Karpas-422 (cell line): ENCODE measurements at regions not wholly inside any gene's neighbourhood (a gene's known extent, or its start where the extent isn't known, plus 50 kb on each side); places are given as distances from the start of the nearest gene placed in this dataset.

Source experiments
- DNase-seq: peaks from one replicate; pipeline ENCODE4 v3.0.0-alpha.2; 2015
- H2AFZ ChIP-seq: fragments of 200-600 bp; sonication (generic); 2 replicates; pipeline ENCODE4 v1.6.1; 2014; ENCODE audit warnings: antibody characterized with exemption, low read length, mixed read lengths
- H3K27ac ChIP-seq: fragments of 200-600 bp; sonication (generic); 2 replicates; pipeline ENCODE4 v1.5.1; 2014; ENCODE audit warnings: mild to moderate bottlenecking, low read length, moderate library complexity
- H3K27me3 ChIP-seq: fragments of 200-600 bp; sonication (generic); 2 replicates; pipeline ENCODE4 v1.6.1; 2014; ENCODE audit warnings: low read length, mixed read lengths
- H3K36me3 ChIP-seq: fragments of 200-600 bp; sonication (generic); 2 replicates; pipeline ENCODE4 v1.6.1; 2014; ENCODE audit warnings: low read length, mixed read lengths; ENCODE audit not compliant: insufficient read depth
- H3K4me1 ChIP-seq: fragments of 200-600 bp; sonication (generic); 2 replicates; pipeline ENCODE4 v1.6.1; 2014; ENCODE audit warnings: mild to moderate bottlenecking, low read length, mixed read lengths
- H3K4me2 ChIP-seq: fragments of 200-600 bp; sonication (generic); 2 replicates; pipeline ENCODE4 v1.6.1; 2014; ENCODE audit warnings: low read length, low read depth, mild to moderate bottlenecking; ENCODE audit not compliant: poor library complexity, severe bottlenecking
- H3K4me3 ChIP-seq: fragments of 200-600 bp; sonication (generic); 2 replicates; pipeline ENCODE4 v1.5.1; 2014; ENCODE audit warnings: mild to moderate bottlenecking, antibody characterized with exemption, low read length, mixed read lengths
- H3K79me2 ChIP-seq: fragments of 200-600 bp; sonication (generic); 2 replicates; pipeline ENCODE4 v1.6.1; 2014; ENCODE audit warnings: mild to moderate bottlenecking, low read length, mixed read lengths
- H3K9ac ChIP-seq: fragments of 200-600 bp; sonication (generic); 2 replicates; pipeline ENCODE4 v1.6.0; 2014; ENCODE audit warnings: low read length
- H3K9me2 ChIP-seq: fragments of 200-600 bp; sonication (generic), shearing (Covaris generic); replicated peaks from 2 replicates; pipeline ENCODE4 v1.6.0; 2014; ENCODE audit warnings: mild to moderate bottlenecking, low read length, moderate library complexity; ENCODE audit not compliant: insufficient read depth
- H3K9me3 ChIP-seq: fragments of 300-700, 200-600 bp; sonication (generic); 2 replicates; pipeline ENCODE4 v1.6.1; 2014; ENCODE audit warnings: low read length, mixed read lengths
- H4K20me1 ChIP-seq: fragments of 200-600 bp; sonication (generic); 2 replicates; pipeline ENCODE4 v1.6.1; 2014; ENCODE audit warnings: mild to moderate bottlenecking, antibody characterized with exemption, low read length, low read depth; ENCODE audit not compliant: insufficient read depth

DNA sequence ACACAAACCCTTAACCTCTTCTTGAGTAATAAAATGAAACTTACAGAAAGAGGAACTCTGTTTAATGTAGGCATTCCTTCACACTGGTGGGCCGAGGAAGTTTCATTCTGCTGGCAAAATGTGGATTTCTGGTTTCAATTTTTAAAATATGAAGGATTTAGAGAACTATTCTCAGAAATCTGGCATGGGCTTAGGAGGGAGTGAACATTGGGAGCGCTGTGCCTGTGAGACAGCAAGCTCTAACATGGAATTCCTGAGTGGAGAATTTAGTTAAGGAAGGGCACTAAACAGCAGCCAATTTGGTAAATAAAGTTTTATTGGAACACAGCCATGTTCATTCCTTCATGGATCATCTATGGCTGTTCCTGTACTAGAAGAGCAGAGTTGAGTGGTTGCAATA is 751.8 kb upstream of the IGFBP3 start:
- H3K4me1 ChIP-seq = no peaks in the 10 kb centered on the region
- no peaks in the 10 kb centered on the region for H3K9me2 ChIP-seq
- no peaks in the 10 kb centered on the region for H3K27me3 ChIP-seq
- H3K4me3 ChIP-seq = no peak overlapping the region
- DNase-seq = no peak
- H3K36me3 ChIP-seq = no peaks in the 10 kb centered on the region
- H3K9me3 ChIP-seq = no peaks in the 10 kb centered on the region
- H3K27ac ChIP-seq = no peak overlapping the region
- H2AFZ ChIP-seq = no peak overlapping the region
- no peaks in the 10 kb centered on the region for H3K79me2 ChIP-seq
- no peaks in the 10 kb centered on the region for H4K20me1 ChIP-seq
- H3K9ac ChIP-seq = no peak overlapping the region
- H3K4me2 ChIP-seq = no peak overlapping the region

DNA sequence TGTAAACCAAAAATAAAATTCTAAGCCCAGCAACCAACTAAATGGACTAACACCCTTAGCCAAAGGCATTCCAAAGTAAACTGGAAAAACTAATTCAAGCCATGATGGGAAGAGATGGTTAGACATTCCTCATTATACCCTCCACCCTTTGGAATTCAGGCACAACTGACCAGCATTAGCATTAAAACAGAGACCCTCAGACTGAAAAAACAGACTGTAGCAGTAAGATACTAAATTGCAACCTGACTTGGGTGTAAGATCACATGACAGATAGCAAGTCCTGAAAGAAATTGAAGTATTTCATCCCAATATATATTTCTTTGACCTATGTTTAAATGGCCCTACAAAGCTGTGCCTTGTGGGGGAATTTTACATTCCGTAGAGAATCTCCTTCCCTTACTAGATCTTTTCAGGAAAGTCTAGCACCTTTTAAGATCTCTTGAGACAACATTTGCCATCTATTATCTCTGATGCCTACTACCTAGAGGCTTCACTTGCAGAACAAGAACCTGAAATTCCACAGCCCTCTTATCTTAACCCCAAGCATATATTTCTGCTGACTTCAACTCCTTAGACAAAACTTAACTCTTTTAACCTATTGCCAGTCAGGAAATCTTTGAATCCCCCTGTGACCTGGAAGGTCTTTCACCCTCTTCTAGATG is 750.2 kb upstream of the IGFBP3 start:
- H2AFZ ChIP-seq = no peak overlapping the region
- no peak for DNase-seq
- H3K27me3 ChIP-seq = no peaks in the 10 kb centered on the region

GRCh38 chr7:46669028-46669427 is 748.0 kb upstream of the IGFBP3 start:
- no peaks in the 10 kb centered on the region for H3K4me1 ChIP-seq
- H3K79me2 ChIP-seq = no peaks in the 10 kb centered on the region
- H3K9me2 ChIP-seq = no peaks in the 10 kb centered on the region
- H3K4me3 ChIP-seq = no peak overlapping the region
- H3K27ac ChIP-seq = no peak overlapping the region
- H4K20me1 ChIP-seq = no peaks in the 10 kb centered on the region
- DNase-seq = no peak
- H3K36me3 ChIP-seq = no peaks in the 10 kb centered on the region
- H3K9me3 ChIP-seq = no peaks in the 10 kb centered on the region
- H3K4me2 ChIP-seq = no peak overlapping the region
- H2AFZ ChIP-seq = no peak overlapping the region
- no peaks in the 10 kb centered on the region for H3K27me3 ChIP-seq
- no peak overlapping the region for H3K9ac ChIP-seq

More for the DNA sequence above, 750.2 kb upstream of the IGFBP3 start:
- Histone ChIP-seq H3K27ac (no peak overlapping the region), H3K9me3 (no peaks in the 10 kb centered on the region), H3K9me2 (no peaks in the 10 kb centered on the region), H3K4me3 (no peak overlapping the region), H3K36me3 (no peaks in the 10 kb centered on the region), H3K4me1 (no peaks in the 10 kb centered on the region), H3K4me2 (no peak overlapping the region), H3K9ac (no peak overlapping the region), H3K79me2 (no peaks in the 10 kb centered on the region), H4K20me1 (no peaks in the 10 kb centered on the region)

DNA sequence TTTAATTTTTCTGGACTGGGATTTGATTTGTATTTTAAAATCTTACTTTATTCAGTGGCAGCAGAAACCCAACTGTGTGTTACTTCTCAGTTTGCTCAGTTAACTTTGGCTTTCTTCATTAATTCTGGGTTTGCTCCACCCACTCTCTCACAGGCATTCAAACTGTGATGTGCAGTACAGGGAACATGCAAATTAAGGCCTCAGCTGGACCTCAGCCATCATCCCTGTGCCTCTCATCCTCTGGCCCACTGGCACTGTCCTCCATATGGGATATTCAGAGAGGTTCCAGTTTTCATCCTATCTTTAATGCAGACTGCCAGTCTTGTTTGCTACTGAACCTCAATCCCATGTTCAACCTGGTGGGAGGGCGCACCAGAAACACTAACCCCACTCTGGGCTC is 743.4 kb upstream of the IGFBP3 start:
- no peak for DNase-seq
- H3K27me3 ChIP-seq = no peaks in the 10 kb centered on the region
- no peaks in the 10 kb centered on the region for H3K36me3 ChIP-seq
- no peak overlapping the region for H3K27ac ChIP-seq
- H3K9ac ChIP-seq = no peak overlapping the region
- H2AFZ ChIP-seq = no peak overlapping the region
- no peaks in the 10 kb centered on the region for H4K20me1 ChIP-seq
- H3K4me2 ChIP-seq = no peak overlapping the region
- H3K79me2 ChIP-seq = no peaks in the 10 kb centered on the region
- H3K9me3 ChIP-seq = no peaks in the 10 kb centered on the region
- H3K4me1 ChIP-seq = no peaks in the 10 kb centered on the region
- no peak overlapping the region for H3K4me3 ChIP-seq
- no peaks in the 10 kb centered on the region for H3K9me2 ChIP-seq

GRCh38 chr7:46663025-46663424 is 742.0 kb upstream of the IGFBP3 start:
- Histone ChIP-seq H3K9ac (no peak overlapping the region), H3K27me3 (no peaks in the 10 kb centered on the region), H3K9me3 (no peaks in the 10 kb centered on the region), H3K27ac (no peak overlapping the region), H3K9me2 (no peaks in the 10 kb centered on the region), H3K36me3 (no peaks in the 10 kb centered on the region), H3K4me3 (no peak overlapping the region), H3K4me1 (no peaks in the 10 kb centered on the region), H2AFZ (no peak overlapping the region), H3K4me2 (no peak overlapping the region), H3K79me2 (no peaks in the 10 kb centered on the region), H4K20me1 (no peaks in the 10 kb centered on the region)
- no peak for DNase-seq

DNA sequence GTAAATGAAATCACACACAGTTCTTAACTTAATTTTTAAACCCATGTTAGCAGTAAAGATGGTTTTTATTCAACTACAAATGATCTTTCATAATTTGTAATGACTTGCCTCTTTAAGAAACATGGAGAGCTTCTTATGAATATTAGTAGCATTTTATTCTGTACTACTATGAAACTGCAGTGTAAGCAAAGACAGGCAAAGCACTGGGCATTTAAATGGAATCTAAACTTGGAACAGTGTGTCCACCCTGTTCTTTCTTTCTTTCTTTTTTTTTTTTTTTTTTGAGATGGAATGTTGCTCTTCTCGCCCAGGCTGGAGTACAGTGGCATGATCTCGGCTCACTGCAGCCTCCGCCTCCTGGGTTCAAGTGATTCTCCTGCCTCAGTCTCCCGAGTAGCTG is 740.4 kb upstream of the IGFBP3 start:
- no peaks in the 10 kb centered on the region for H3K4me1 ChIP-seq
- no peak for DNase-seq

GRCh38 chr7:46660402-46660980 is 739.4 kb upstream of the IGFBP3 start:
- Histone ChIP-seq H3K4me2 (no peak overlapping the region), H3K9me2 (no peaks in the 10 kb centered on the region), H3K4me1 (no peaks in the 10 kb centered on the region), H2AFZ (no peak overlapping the region), H4K20me1 (no peaks in the 10 kb centered on the region), H3K9me3 (no peaks in the 10 kb centered on the region), H3K9ac (no peak overlapping the region), H3K4me3 (no peak overlapping the region), H3K36me3 (no peaks in the 10 kb centered on the region), H3K27me3 (no peaks in the 10 kb centered on the region), H3K79me2 (no peaks in the 10 kb centered on the region), H3K27ac (no peak overlapping the region)
- no peak for DNase-seq

More for the DNA sequence above, 740.4 kb upstream of the IGFBP3 start:
- no peak overlapping the region for H3K4me2 ChIP-seq
- no peaks in the 10 kb centered on the region for H4K20me1 ChIP-seq
- H3K4me3 ChIP-seq = no peak overlapping the region
- H3K27ac ChIP-seq = no peak overlapping the region
- no peaks in the 10 kb centered on the region for H3K79me2 ChIP-seq
- no peaks in the 10 kb centered on the region for H3K36me3 ChIP-seq
- H3K9ac ChIP-seq = no peak overlapping the region
- H3K9me3 ChIP-seq = no peaks in the 10 kb centered on the region
- no peak overlapping the region for H2AFZ ChIP-seq
- no peaks in the 10 kb centered on the region for H3K9me2 ChIP-seq
- no peaks in the 10 kb centered on the region for H3K27me3 ChIP-seq

DNA sequence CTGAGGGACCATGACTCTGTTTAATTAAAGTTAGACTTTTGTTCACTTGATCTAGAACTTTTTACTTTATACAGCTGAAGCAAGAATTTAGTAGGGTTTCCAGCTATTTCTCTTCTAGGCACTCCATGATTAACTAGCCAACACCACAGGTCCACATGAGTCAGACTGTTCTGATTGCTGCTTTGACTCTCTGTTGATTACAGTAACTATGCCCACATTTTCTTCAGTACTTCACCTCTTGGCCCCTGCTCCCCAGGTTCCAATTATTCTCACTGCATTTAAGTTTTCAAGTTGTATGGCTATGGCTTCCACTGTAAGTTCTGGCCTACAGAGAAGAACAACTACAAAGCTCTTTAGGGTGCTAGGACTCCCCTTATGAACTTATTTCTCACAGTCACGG is 737.2 kb upstream of the IGFBP3 start:
- DNase-seq = no peak
- no peaks in the 10 kb centered on the region for H3K36me3 ChIP-seq
- no peaks in the 10 kb centered on the region for H3K9me2 ChIP-seq
- H3K4me3 ChIP-seq = no peak overlapping the region
- H3K4me1 ChIP-seq = no peaks in the 10 kb centered on the region
- H3K27ac ChIP-seq = no peak overlapping the region
- no peaks in the 10 kb centered on the region for H3K9me3 ChIP-seq
- H3K27me3 ChIP-seq = no peaks in the 10 kb centered on the region
- no peak overlapping the region for H3K4me2 ChIP-seq
- H4K20me1 ChIP-seq = no peaks in the 10 kb centered on the region
- H3K9ac ChIP-seq = no peak overlapping the region
- H3K79me2 ChIP-seq = no peaks in the 10 kb centered on the region
- H2AFZ ChIP-seq = no peak overlapping the region
